ENCODE measurements at regions not wholly inside any gene's neighbourhood (a gene's known extent, or its start where the extent isn't known, plus 50 kb on each side); places are given as distances from the start of the nearest gene placed in this dataset.

DNA sequence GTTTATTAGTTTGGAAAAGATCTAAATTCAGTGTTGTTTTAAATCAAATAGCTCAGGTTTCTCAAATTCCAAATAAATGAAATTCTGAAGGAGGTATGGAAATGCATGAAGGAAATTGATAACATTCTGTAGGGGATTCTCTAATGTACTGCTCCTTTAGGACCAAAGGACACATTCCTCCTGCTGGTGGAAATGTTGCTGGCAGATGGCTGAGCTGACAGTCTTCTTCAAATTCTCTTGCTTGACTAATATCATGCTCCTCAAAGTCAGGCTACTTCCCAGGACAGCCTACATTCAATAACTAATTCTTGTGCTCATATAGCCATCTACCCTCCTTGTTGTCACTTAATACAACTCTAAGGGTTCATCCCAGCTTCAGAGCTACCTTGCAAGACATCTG lies 1118.5 kb downstream of the PCDH9 start:
- no peaks in the 10 kb centered on the region for H3K27me3 ChIP-seq (replicated peaks; ENCODE audit: control insufficient read depth, insufficient read depth, low read length)

DNA sequence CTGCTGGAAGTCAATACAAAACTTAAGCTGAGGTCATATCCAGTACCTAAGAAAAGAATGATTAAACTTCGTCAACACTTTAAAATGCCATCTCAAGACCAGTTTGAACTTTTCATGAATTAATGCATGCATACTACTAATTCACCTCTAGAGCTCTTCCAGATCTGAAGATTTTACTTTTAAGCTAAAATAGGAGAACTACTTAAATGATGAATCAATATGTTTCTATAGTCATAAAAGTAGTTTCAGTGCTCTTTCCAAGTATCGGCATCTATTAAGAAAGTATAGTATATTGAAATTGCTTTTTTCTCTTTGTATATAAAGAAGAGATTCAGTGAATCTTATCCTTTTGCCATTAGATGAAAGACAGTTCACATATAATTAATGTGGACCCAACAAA lies 1123.9 kb downstream of the PCDH9 start:
- DNase-seq (ENCODE audit: extremely low read depth, insufficient read length) = no peak
- H3K4me3 ChIP-seq (replicated peaks; ENCODE audit: low read depth, low read length) = no peak overlapping the region
- H3K36me3 ChIP-seq (ENCODE audit: control insufficient read depth, insufficient read depth, low read length) = no peaks in the 10 kb centered on the region
- H3K27me3 ChIP-seq (replicated peaks; ENCODE audit: control insufficient read depth, insufficient read depth, low read length) = no peaks in the 10 kb centered on the region
- TF ChIP-seq, protein P1, sequence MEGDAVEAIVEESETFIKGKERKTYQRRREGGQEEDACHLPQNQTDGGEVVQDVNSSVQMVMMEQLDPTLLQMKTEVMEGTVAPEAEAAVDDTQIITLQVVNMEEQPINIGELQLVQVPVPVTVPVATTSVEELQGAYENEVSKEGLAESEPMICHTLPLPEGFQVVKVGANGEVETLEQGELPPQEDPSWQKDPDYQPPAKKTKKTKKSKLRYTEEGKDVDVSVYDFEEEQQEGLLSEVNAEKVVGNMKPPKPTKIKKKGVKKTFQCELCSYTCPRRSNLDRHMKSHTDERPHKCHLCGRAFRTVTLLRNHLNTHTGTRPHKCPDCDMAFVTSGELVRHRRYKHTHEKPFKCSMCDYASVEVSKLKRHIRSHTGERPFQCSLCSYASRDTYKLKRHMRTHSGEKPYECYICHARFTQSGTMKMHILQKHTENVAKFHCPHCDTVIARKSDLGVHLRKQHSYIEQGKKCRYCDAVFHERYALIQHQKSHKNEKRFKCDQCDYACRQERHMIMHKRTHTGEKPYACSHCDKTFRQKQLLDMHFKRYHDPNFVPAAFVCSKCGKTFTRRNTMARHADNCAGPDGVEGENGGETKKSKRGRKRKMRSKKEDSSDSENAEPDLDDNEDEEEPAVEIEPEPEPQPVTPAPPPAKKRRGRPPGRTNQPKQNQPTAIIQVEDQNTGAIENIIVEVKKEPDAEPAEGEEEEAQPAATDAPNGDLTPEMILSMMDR (IDR thresholded peaks at IDR 0.05; ENCODE audit: insufficient read depth, low read length, poor library complexity, severe bottlenecking) = no peak

More for the DNA sequence above, 1118.5 kb downstream of the PCDH9 start:
- no peak overlapping the region for H3K4me3 ChIP-seq (replicated peaks; ENCODE audit: low read depth, low read length)
- H3K36me3 ChIP-seq (ENCODE audit: control insufficient read depth, insufficient read depth, low read length) = no peaks in the 10 kb centered on the region
- DNase-seq (ENCODE audit: extremely low read depth, insufficient read length) = no peak
- TF ChIP-seq, protein P1 (IDR thresholded peaks at IDR 0.05; ENCODE audit: insufficient read depth, low read length, poor library complexity, severe bottlenecking) = no peak

DNA sequence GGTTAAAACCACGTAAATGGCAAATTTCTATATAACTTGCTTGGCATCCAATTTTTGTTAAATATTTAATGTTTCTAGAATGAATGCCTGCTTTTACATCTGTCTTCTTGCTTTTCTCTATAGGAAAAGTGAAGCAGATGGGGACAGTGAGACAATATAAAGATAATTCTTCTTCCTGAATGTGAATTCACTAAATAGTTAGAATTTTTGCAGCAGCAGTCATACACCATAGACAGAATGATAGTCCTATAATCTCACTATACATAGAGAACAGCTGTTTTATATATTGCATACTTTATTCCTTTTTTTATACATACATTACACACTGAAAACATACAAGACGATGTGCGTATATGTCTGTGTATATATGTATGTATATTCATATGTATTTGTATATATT lies 1127.3 kb downstream of the PCDH9 start:
- H3K4me3 ChIP-seq (replicated peaks; ENCODE audit: low read depth, low read length) = no peak overlapping the region
- TF ChIP-seq, protein P1 (IDR thresholded peaks at IDR 0.05; ENCODE audit: insufficient read depth, low read length, poor library complexity, severe bottlenecking) = no peak
- H3K36me3 ChIP-seq (ENCODE audit: control insufficient read depth, insufficient read depth, low read length) = no peaks in the 10 kb centered on the region
- no peak for DNase-seq (ENCODE audit: extremely low read depth, insufficient read length)
- H3K27me3 ChIP-seq (replicated peaks; ENCODE audit: control insufficient read depth, insufficient read depth, low read length) = no peaks in the 10 kb centered on the region

DNA sequence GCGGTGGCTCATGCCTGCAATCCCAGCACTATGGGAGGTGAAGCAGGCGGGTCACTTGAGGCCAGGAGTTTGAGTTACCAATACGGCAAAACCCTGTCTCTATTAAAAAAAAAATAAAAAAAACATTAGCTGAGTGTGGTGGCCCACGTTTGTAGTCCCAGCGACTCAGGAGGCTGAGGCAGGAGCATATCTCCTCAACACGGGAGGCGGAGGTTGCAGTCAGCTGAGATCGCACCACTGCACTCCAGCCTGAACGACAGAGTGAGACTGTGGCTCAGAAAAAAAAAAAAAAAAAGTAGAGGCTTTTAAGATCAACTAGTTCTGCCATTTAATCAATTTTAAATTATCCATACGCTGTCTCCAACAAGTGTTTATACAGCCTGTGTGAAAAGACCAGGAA lies 1130.3 kb downstream of the PCDH9 start:
- DNase-seq (ENCODE audit: extremely low read depth, insufficient read length) = no peak
- no peaks in the 10 kb centered on the region for H3K27me3 ChIP-seq (replicated peaks; ENCODE audit: control insufficient read depth, insufficient read depth, low read length)
- no peak overlapping the region for H3K4me3 ChIP-seq (replicated peaks; ENCODE audit: low read depth, low read length)
- no peaks in the 10 kb centered on the region for H3K36me3 ChIP-seq (ENCODE audit: control insufficient read depth, insufficient read depth, low read length)
- TF ChIP-seq, protein P1 (IDR thresholded peaks at IDR 0.05; ENCODE audit: insufficient read depth, low read length, poor library complexity, severe bottlenecking) = no peak

DNA sequence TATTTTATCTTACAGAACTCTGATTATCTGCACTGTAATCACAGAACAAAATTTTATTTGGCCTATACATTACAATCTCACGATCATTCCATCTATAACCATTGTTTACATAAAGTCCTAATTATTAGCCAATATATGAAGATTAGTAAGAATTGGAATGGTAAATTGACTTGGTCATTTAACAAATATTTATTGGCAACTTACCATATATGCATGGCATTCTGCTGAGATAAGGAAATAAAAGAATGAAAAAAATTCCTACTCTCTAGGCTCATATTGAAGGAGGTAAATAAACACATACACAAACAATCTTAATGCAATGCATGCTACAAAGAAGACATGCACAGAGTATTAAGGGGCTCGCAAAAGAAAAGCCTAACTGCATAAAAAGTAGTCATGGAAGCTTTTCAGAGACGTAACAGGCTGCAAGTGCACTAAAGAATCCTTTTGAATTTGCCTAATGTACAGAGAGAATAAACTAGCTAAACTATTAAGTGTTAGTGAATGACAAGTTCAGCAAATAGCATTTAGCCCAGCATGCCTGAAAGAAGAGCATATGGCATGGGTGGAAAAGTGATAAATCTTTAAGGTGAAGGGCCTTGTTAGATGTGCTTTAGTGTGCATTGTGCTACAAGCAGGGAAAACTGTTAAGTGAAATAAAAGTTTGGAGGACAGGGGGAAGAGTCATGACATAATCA lies 1131.1 kb downstream of the PCDH9 start:
- H3K36me3 ChIP-seq (ENCODE audit: control insufficient read depth, insufficient read depth, low read length) = no peaks in the 10 kb centered on the region
- TF ChIP-seq, protein P1 (IDR thresholded peaks at IDR 0.05; ENCODE audit: insufficient read depth, low read length, poor library complexity, severe bottlenecking) = no peak
- no peaks in the 10 kb centered on the region for H3K27me3 ChIP-seq (replicated peaks; ENCODE audit: control insufficient read depth, insufficient read depth, low read length)
- H3K4me3 ChIP-seq (replicated peaks; ENCODE audit: low read depth, low read length) = no peak overlapping the region
- no peak for DNase-seq (ENCODE audit: extremely low read depth, insufficient read length)

DNA sequence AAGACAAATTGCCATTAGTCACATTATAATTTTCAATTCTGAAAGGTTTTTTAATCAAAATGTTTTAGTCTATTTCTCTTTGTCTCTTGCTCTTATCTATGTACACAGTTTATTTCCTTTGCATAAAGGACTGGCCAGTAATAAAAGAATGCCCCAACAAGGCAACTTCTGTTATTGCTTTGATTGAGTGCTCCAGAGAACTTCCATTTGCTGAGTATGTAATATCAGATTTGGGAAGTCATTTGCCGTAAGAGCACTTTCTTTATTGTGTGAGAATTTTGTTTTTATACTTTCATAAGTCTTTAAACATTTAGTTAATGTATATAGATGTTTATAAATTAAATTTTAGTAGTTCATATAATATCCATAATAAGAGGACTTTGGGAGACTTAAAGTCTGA lies 1140.4 kb downstream of the PCDH9 start:
- DNase-seq (ENCODE audit: extremely low read depth, insufficient read length) = no peak
- H3K4me3 ChIP-seq (replicated peaks; ENCODE audit: low read depth, low read length) = no peak overlapping the region
- TF ChIP-seq, protein P1 (IDR thresholded peaks at IDR 0.05; ENCODE audit: insufficient read depth, low read length, poor library complexity, severe bottlenecking) = no peak
- H3K27me3 ChIP-seq (replicated peaks; ENCODE audit: control insufficient read depth, insufficient read depth, low read length) = no peaks in the 10 kb centered on the region
- H3K36me3 ChIP-seq (ENCODE audit: control insufficient read depth, insufficient read depth, low read length) = no peaks in the 10 kb centered on the region
